ENCODE measurements at regions not wholly inside any gene's neighbourhood (a gene's known extent, or its start where the extent isn't known, plus 50 kb on each side); places are given as distances from the start of the nearest gene placed in this dataset.
A peak's percentile ranks its signal among the peaks of the same experiment; 100 is the strongest.
"Not testable (repeated sequence)": the region's sequence is repeated elsewhere in the genome, so short reads cannot be mapped to it uniquely, and the experiment has no call there.

DNA sequence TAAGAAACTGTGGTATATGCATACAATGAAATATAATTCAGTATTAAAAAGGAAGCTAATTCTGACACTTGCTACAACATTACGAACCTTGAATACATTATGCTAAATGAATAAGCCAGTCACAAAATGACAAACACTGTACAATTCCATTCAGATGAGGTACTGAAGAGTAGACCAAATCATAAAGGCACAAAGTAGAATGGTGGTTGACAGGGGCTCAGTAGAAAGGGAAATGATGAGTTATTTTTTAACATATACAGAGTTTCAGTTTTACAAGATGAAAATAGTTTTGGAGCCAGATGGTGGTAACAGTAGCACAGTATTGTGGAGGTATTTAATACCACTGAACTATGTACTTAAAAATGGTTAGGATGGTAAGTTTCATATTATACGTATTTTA is 254.6 kb upstream of the RBMS3 start:
- TF ChIP-seq EZH2 (IDR thresholded peaks at IDR 0.05; ENCODE audit: low read length), result no peak
- TF ChIP-seq, protein P1, sequence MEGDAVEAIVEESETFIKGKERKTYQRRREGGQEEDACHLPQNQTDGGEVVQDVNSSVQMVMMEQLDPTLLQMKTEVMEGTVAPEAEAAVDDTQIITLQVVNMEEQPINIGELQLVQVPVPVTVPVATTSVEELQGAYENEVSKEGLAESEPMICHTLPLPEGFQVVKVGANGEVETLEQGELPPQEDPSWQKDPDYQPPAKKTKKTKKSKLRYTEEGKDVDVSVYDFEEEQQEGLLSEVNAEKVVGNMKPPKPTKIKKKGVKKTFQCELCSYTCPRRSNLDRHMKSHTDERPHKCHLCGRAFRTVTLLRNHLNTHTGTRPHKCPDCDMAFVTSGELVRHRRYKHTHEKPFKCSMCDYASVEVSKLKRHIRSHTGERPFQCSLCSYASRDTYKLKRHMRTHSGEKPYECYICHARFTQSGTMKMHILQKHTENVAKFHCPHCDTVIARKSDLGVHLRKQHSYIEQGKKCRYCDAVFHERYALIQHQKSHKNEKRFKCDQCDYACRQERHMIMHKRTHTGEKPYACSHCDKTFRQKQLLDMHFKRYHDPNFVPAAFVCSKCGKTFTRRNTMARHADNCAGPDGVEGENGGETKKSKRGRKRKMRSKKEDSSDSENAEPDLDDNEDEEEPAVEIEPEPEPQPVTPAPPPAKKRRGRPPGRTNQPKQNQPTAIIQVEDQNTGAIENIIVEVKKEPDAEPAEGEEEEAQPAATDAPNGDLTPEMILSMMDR (optimal IDR thresholded peaks at IDR 0.05 in 1 of 3, IDR thresholded peaks at IDR 0.05 in 1 of 3, conservative IDR thresholded peaks at IDR 0.05 in 1 of 3; ENCODE audit: extremely low read depth in 1 of 3, insufficient read depth in 2 of 3, low read length in 3 of 3), result no peak
- no peak overlapping the region for H3K4me3 ChIP-seq (ENCODE audit: control insufficient read depth in 2 of 3, extremely low read depth in 1 of 3, insufficient read depth in 2 of 3, low read depth in 1 of 3, low read length in 3 of 3)
- no peaks in the 10 kb centered on the region for H3K27me3 ChIP-seq (ENCODE audit: control insufficient read depth, extremely low read depth, insufficient read depth, low read length)
- DNase-seq (ENCODE audit: low read depth, low spot score) (no peak), FAIRE-seq (peak; percentile 9)
- no peaks in the 10 kb centered on the region for H3K9me3 ChIP-seq (ENCODE audit: control insufficient read depth, low read depth, low read length)
- H3K79me2 ChIP-seq (ENCODE audit: control insufficient read depth, insufficient read depth, low read length), result no peaks in the 10 kb centered on the region
- no peak overlapping the region for H3K9ac ChIP-seq (ENCODE audit: control insufficient read depth, extremely low read depth, insufficient read depth, low read length)
- H3K4me1 ChIP-seq (ENCODE audit: control insufficient read depth, extremely low read depth, insufficient read depth, low read length), result peaks cover 18% of the 10 kb centered on the region
- no peaks in the 10 kb centered on the region for H4K20me1 ChIP-seq (ENCODE audit: control insufficient read depth, extremely low read depth, insufficient read depth, low read length)
- dilution Hi-C loops (cut with MboI; ENCODE audit: extremely low pct_ligation_motif_present, low sequenced_read_pairs), result no loop called here
- H3K27ac ChIP-seq (ENCODE audit: control insufficient read depth, insufficient read depth, low read length), result peak overlapping the region; percentile 20
- H2AFZ ChIP-seq (ENCODE audit: control insufficient read depth, low read length), result no peak overlapping the region
- no peaks in the 10 kb centered on the region for H3K9me1 ChIP-seq (ENCODE audit: control insufficient read depth, extremely low read depth, insufficient read depth, low read length)
- H3K4me2 ChIP-seq (ENCODE audit: control insufficient read depth, extremely low read depth, insufficient read depth, low read depth, low read length), result no peak overlapping the region
- H3K36me3 ChIP-seq (ENCODE audit: control insufficient read depth in 2 of 2, extremely low read depth in 1 of 2, insufficient read depth in 2 of 2, low read length in 2 of 2), result no peaks in the 10 kb centered on the region

DNA sequence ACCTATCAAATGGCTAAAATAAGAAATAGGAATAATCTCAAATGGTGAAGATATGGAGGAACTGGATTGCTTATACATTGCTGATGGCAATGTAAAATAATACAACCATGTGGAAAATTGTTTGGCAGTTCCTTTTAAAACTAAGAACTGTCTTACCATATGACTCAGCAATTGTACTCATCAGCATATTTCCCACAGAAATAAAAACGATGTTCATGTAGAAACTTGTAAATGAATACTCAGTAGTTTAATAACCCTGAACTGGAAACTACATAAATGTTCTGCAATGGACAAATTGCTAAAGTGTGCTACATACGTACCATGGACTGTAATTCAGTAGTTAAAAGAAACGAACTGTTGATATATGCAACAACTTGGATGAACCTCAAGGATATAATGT is 253.9 kb upstream of the RBMS3 start:
- Histone ChIP-seq H3K9ac (ENCODE audit: control insufficient read depth, extremely low read depth, insufficient read depth, low read length) (no peak overlapping the region), H3K79me2 (ENCODE audit: control insufficient read depth, insufficient read depth, low read length) (no peaks in the 10 kb centered on the region), H3K27me3 (ENCODE audit: control insufficient read depth, extremely low read depth, insufficient read depth, low read length) (no peaks in the 10 kb centered on the region), H3K9me1 (ENCODE audit: control insufficient read depth, extremely low read depth, insufficient read depth, low read length) (no peaks in the 10 kb centered on the region), H4K20me1 (ENCODE audit: control insufficient read depth, extremely low read depth, insufficient read depth, low read length) (no peaks in the 10 kb centered on the region), H2AFZ (ENCODE audit: control insufficient read depth, low read length) (no peak overlapping the region), H3K9me3 (ENCODE audit: control insufficient read depth, low read depth, low read length) (no peaks in the 10 kb centered on the region), H3K27ac (ENCODE audit: control insufficient read depth, insufficient read depth, low read length) (peak overlapping the region; percentile 33), H3K4me3 (ENCODE audit: control insufficient read depth in 2 of 3, extremely low read depth in 1 of 3, insufficient read depth in 2 of 3, low read depth in 1 of 3, low read length in 3 of 3) (no peak overlapping the region), H3K4me2 (ENCODE audit: control insufficient read depth, extremely low read depth, insufficient read depth, low read depth, low read length) (peak overlapping the region; percentile 49), H3K4me1 (ENCODE audit: control insufficient read depth, extremely low read depth, insufficient read depth, low read length) (peaks cover 18% of the 10 kb centered on the region), H3K36me3 (ENCODE audit: control insufficient read depth in 2 of 2, extremely low read depth in 1 of 2, insufficient read depth in 2 of 2, low read length in 2 of 2) (no peaks in the 10 kb centered on the region)
- TF ChIP-seq, protein P1 (optimal IDR thresholded peaks at IDR 0.05 in 1 of 3, IDR thresholded peaks at IDR 0.05 in 1 of 3, conservative IDR thresholded peaks at IDR 0.05 in 1 of 3; ENCODE audit: extremely low read depth in 1 of 3, insufficient read depth in 2 of 3, low read length in 3 of 3), result no peak
- no peak for TF ChIP-seq EZH2 (IDR thresholded peaks at IDR 0.05; ENCODE audit: low read length)
- peak; percentile 73 for FAIRE-seq
- peak; percentile 11 for DNase-seq (ENCODE audit: low read depth, low spot score)
- dilution Hi-C loops (cut with MboI; ENCODE audit: extremely low pct_ligation_motif_present, low sequenced_read_pairs), result no loop called here

DNA sequence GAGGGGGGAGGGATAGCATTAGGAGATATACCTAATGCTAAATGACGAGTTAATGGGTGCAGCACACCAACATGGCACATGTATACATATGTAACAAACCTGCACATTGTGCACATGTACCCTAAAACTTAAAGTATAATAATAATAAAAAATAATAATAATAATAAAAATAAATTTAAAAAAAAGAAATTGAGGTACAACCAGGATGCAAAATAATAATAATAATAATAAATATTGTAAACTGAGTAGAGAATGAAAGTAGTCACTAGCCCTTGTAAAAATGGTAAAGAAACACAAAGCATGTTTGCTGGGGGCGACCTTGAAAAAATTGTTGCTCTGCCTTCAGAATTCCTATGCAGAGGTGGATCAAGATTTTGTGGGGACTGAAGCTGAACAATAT is 249.7 kb upstream of the RBMS3 start:
- H3K36me3 ChIP-seq (ENCODE audit: control insufficient read depth in 2 of 2, extremely low read depth in 1 of 2, insufficient read depth in 2 of 2, low read length in 2 of 2); H3K9ac ChIP-seq (ENCODE audit: control insufficient read depth, extremely low read depth, insufficient read depth, low read length); H3K9me3 ChIP-seq (ENCODE audit: control insufficient read depth, low read depth, low read length); H3K27me3 ChIP-seq (ENCODE audit: control insufficient read depth, extremely low read depth, insufficient read depth, low read length); H3K79me2 ChIP-seq (ENCODE audit: control insufficient read depth, insufficient read depth, low read length); dilution Hi-C loops (cut with MboI; ENCODE audit: extremely low pct_ligation_motif_present, low sequenced_read_pairs); H3K27ac ChIP-seq (ENCODE audit: control insufficient read depth, insufficient read depth, low read length); H3K9me1 ChIP-seq (ENCODE audit: control insufficient read depth, extremely low read depth, insufficient read depth, low read length); H3K4me3 ChIP-seq (ENCODE audit: control insufficient read depth in 2 of 3, extremely low read depth in 1 of 3, insufficient read depth in 2 of 3, low read depth in 1 of 3, low read length in 3 of 3); H4K20me1 ChIP-seq (ENCODE audit: control insufficient read depth, extremely low read depth, insufficient read depth, low read length); FAIRE-seq; H3K4me2 ChIP-seq (ENCODE audit: control insufficient read depth, extremely low read depth, insufficient read depth, low read depth, low read length); H2AFZ ChIP-seq (ENCODE audit: control insufficient read depth, low read length); DNase-seq (ENCODE audit: low read depth, low spot score): not testable (repeated sequence)
- peaks cover 13% of the 10 kb centered on the region for H3K4me1 ChIP-seq (ENCODE audit: control insufficient read depth, extremely low read depth, insufficient read depth, low read length)

Measured in keratinocyte (primary cell).